A673 (cell line): ENCODE measurements at regions not wholly inside any gene's neighbourhood (a gene's known extent, or its start where the extent isn't known, plus 50 kb on each side); places are given as distances from the start of the nearest gene placed in this dataset.

Source experiments
- CTCF ChIP-seq: fragments of 300-800, 200-600 bp; sonication (generic); conservative IDR thresholded peaks from 2 replicates; pipeline ENCODE4 v1.5.1; 2017; ENCODE audit warnings: low read depth, mild to moderate bottlenecking, antibody characterized with exemption, low read length, moderate library complexity, mixed read lengths
- EZH2 ChIP-seq: fragments of 200-600 bp; sonication (generic); IDR thresholded peaks from 2 replicates; pipeline ENCODE4 v1.6.1; 2017; ENCODE audit warnings: borderline replicate concordance, low read depth, mild to moderate bottlenecking, mixed read lengths, antibody characterized with exemption, low read length; ENCODE audit not compliant: poor library complexity, severe bottlenecking

- TF ChIP-seq EZH2 (no peak), CTCF (no peak)
Measured at GRCh38 chr9:135268031-135268430, 180.6 kb downstream of the OLFM1 start.
